SU-DHL-6 (cell line): ENCODE measurements at regions not wholly inside any gene's neighbourhood (a gene's known extent, or its start where the extent isn't known, plus 50 kb on each side); places are given as distances from the start of the nearest gene placed in this dataset.

Source experiments
- EZH2phosphoT487 ChIP-seq: fragments of 200-600 bp; sonication (generic), shearing (Covaris generic); conservative IDR thresholded peaks from 2 replicates; pipeline ENCODE4 v1.6.1; 2018; ENCODE audit warnings: mild to moderate bottlenecking, antibody characterized with exemption, low read length, moderate library complexity, mixed read lengths
- TF ChIP-seq, protein P1 (sequence below): fragments of 200-600 bp; sonication (generic); IDR thresholded peaks from one replicate; pipeline ENCODE4 v1.5.1; 2017; ENCODE audit warnings: antibody characterized with exemption, mild to moderate bottlenecking, low read length, moderate library complexity; ENCODE audit not compliant: insufficient read depth, poor library complexity, severe bottlenecking

DNA sequence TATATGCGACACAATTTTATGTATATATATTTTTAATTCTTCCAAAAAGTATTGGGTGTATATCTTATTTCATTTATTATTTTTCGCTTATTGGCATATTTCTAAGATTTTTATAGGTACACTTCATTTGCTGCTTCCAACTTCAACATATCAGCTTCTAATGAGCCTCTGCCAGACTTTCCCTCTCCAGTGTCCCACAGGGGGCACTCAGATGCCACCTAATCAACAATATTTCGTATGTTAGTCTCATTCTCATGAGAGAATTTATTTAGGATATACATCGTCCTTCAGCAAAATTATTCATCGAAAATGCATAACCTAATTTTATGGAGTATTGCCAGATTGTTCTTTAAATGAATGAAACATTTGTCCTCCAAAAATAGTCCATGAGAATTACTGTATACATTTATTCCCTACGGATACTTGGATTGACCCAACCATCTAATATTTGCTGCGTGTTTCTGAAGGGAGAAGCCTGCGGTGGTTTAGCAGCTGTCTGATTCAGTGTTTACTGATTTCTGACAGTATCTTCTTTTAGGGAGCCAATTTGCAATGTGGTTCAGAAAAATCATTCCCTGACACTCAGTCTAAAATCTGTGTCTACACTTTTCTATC is 100.6 kb upstream of the SELENOP start:
- TF ChIP-seq, protein P1, sequence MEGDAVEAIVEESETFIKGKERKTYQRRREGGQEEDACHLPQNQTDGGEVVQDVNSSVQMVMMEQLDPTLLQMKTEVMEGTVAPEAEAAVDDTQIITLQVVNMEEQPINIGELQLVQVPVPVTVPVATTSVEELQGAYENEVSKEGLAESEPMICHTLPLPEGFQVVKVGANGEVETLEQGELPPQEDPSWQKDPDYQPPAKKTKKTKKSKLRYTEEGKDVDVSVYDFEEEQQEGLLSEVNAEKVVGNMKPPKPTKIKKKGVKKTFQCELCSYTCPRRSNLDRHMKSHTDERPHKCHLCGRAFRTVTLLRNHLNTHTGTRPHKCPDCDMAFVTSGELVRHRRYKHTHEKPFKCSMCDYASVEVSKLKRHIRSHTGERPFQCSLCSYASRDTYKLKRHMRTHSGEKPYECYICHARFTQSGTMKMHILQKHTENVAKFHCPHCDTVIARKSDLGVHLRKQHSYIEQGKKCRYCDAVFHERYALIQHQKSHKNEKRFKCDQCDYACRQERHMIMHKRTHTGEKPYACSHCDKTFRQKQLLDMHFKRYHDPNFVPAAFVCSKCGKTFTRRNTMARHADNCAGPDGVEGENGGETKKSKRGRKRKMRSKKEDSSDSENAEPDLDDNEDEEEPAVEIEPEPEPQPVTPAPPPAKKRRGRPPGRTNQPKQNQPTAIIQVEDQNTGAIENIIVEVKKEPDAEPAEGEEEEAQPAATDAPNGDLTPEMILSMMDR, result peak; percentile 25
- no peak for TF ChIP-seq EZH2phosphoT487
